ENCODE measurements at regions not wholly inside any gene's neighbourhood (a gene's known extent, or its start where the extent isn't known, plus 50 kb on each side); places are given as distances from the start of the nearest gene placed in this dataset.
"Not testable (repeated sequence)": the region's sequence is repeated elsewhere in the genome, so short reads cannot be mapped to it uniquely, and the experiment has no call there.

DNA sequence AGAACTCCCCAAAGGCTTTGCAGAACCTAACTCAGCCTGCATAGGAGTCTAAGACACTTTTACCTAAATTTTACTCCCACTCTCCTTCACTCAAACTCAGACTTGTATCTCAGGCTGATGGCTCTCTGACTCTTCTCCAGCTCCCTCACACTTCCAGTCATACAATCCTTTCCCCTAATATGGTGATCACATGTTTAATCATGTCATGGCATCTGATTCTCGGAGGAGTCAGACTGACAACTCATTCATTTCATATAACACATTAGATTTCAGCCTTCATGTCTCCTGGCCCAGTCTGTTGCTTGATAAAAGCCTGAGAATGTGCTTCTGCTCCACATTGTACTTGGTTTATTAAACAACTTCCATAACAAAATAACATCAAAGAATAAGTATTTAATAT, 1503.9 kb upstream of the TENM4 start:
- ChIA-PET POLR2A (no interaction called here), CTCF (no interaction called here)

DNA sequence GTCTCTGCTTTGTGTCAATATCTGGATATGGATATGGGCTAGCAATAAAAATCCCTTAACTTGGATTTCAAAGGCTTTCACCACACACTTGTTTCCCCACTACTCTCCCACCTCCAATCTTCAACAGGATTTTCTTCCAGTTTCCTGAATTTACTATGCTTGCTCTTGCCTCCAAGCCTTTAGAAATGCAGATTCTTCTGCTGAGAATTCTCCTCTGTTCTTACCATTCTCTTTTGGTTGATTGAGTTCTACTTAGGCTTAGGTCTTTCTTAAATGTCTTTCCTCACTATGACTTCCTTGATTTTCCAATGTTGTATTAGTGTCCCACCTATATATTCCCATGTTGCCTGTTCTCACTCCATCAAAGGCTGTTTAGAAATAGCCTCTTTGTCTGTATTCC, 1502.4 kb upstream of the TENM4 start:
- CTCF ChIA-PET: no interaction called here
- POLR2A ChIA-PET: no interaction called here

- ChIA-PET POLR2A (no interaction called here), CTCF (no interaction called here)
Observed at GRCh38 chr11:80937842-80938241, 1497.0 kb upstream of the TENM4 start.

GRCh38 chr11:80930038-80930437, 1489.2 kb upstream of the TENM4 start:
- CTCF ChIA-PET: no interaction called here

GRCh38 chr11:80929031-80929805, 1488.4 kb upstream of the TENM4 start:
- POLR2A ChIA-PET: no interaction called here

More at GRCh38 chr11:80930038-80930437, 1489.2 kb upstream of the TENM4 start:
- POLR2A ChIA-PET: no interaction called here

DNA sequence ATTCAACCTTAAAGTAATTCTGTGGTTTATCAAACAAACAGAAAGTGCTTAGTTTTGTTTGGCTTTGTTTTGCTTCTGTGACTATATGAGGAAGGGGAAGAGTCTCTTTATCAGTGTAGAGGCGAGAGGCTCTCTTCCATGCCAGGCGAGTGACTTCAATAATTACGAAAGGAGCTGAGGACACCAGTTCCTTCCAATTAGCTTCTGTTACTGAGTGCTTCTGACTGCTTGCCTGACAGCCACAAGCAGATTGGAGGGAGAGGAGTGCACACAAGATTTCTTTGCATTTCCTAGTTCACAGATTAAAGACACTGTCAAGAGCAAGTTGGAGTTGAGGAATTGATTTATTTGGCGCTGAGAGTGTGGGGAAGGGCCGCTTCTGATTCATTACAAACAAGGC, 1484.5 kb upstream of the TENM4 start:
- CTCF ChIA-PET: no interaction called here
- POLR2A ChIA-PET: no interaction called here

More at GRCh38 chr11:80929031-80929805, 1488.4 kb upstream of the TENM4 start:
- CTCF ChIA-PET: no interaction called here

DNA sequence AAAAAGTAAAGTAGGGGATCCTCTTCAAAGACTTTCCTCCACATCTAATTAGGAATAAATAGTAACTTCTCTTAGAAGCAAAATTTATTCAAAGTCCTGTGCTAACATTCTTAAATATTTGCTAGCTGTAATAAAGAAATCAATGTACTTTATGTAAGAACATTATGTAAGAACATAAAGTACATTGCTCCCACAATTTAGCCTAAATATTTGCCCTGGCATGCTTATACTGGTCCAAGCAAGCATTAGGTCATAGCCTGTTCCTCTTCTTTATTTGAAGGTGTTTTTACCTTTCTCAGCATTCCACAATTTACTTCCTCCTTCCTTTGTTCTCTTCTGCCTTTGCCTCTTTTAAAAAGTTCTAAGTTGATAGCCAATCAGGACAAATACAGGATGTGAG, 1480.5 kb upstream of the TENM4 start:
- POLR2A ChIA-PET, CTCF ChIA-PET: not testable (repeated sequence)

DNA sequence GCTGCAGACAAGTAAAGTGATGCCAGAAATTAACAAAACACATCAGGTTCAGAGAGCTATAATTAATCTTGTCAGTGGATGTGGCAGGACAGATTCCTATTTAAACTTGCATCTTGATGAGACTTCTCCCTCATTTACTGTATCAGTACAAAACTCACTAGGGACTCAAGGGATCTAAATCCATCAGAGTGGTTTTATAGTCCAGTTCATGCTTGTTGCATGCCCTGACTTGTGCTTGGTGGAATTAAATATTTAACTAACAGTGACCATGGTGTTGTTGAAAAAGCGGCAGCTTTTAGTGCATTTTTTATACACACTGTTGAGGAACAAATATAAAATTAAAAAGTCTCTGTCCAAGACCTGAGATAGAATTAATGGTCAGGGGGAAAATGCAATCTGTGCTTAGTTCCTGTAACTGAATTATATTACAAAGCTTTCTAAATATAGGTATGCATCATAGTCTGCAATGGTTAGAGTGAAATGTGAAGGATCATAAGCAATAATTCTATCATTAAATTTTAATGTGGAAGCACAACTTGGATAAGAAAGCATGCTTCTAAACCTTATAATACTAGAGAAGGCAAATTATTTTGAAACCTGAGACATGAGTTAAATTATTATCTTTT, 1475.5 kb upstream of the TENM4 start:
- ChIA-PET CTCF (no interaction called here), POLR2A (no interaction called here)

GRCh38 chr11:80914311-80914710, 1473.5 kb upstream of the TENM4 start:
- CTCF ChIA-PET: no interaction called here
- POLR2A ChIA-PET: no interaction called here

DNA sequence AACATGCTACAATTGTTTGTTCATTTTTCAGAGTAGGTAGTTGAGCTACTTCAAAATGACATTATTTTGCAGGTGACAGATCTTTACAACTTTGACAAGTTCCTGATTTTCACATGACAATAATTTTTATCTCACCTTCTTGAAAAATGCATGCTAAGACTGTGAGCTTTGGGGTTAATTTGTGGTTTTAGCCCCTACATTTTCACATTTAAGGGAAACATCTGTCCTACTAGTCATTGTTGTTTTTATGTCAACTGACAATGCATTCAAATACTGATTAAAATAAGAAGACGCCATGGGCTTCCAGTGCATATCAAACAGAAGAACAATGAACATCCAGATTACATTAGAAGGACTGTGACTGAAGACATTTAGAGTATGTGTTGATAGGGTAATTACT, 1470.8 kb upstream of the TENM4 start:
- ChIA-PET POLR2A (no interaction called here), CTCF (no interaction called here)

DNA sequence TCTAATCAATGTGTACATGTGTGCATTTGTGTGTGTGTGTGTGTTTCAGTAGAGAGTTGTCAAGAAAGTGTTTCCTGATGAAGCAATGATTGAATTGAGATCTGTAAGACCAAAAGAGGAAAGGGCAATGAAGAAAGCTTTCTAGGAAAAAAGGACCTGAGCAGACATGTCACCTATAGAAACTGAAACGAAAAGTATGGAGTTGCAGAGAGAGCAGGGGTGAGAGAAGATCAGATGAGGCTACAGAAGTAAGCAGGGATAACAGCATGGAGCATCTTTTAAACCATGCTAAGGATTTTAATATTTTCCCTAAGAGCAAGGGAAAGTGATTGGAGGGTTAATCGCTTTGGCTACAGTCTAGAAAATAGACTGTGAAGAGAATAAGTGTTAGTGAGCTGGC, 1459.4 kb upstream of the TENM4 start:
- POLR2A ChIA-PET: no interaction called here
- CTCF ChIA-PET: no interaction called here

DNA sequence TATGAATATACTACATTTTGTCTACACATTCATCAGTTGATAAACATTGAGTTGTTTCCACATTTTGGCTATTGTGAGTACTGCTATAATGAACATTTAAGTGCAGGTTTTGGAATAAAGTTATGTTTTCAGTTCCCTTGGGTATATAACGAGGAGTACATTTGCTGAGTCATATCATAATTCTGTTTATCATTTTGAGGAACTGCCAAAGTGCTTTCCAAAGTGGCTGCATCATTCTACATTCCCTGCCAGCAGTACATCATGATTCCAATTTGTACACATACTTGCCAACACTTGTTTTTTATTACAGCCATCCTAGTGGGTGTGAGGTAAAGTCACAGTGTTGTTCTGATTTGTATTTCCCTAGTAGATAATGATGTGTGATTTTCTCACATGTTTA, 1458.6 kb upstream of the TENM4 start:
- ChIA-PET POLR2A (no interaction called here), CTCF (no interaction called here)

DNA sequence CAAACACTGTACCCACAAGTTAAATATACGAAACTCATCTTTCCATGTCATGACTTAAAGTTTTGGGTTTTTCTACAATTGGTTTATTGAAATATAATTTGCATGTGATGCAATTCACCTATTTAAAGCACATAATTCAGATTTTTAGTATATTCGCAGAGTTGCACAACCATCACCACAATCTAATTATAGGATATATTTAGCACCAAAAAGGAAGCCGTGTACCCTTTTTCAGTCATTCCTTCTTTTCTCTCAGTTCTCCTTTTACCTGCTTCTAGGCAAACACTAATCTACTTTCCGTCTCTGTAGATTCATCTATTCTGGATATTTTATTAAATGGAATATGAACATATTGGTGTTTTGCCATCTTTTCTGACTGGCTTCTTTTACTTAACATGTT, 1458.1 kb upstream of the TENM4 start:
- ChIA-PET POLR2A (no interaction called here), CTCF (no interaction called here)

GRCh38 chr11:80886684-80887083, 1445.9 kb upstream of the TENM4 start:
- ChIA-PET POLR2A (no interaction called here), CTCF (no interaction called here)

GRCh38 chr11:80873310-80873999, 1432.6 kb upstream of the TENM4 start:
- ChIA-PET POLR2A (no interaction called here), CTCF (no interaction called here)

- ChIA-PET POLR2A (no interaction called here), CTCF (no interaction called here)
Observed at GRCh38 chr11:80872116-80872728, 1431.4 kb upstream of the TENM4 start.

DNA sequence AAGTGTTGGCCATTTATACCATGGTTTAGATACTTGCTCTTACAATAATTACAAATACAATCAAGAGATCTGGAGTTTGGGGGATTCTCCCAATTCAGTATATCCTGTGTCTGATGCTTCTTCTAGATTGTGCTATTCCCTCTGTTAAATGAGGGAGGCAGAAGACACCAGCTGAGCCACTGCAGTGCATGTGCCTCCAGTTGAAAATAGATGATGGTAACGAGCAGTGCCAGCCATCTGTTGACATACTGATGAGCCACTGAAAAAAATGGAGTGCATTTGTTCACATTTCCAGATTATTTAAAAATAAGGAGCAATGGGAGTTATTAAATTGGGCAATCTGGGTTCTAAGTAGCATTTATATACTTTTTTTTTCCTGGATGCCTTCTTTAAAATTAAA, 1428.0 kb upstream of the TENM4 start:
- POLR2A ChIA-PET: no interaction called here
- CTCF ChIA-PET: no interaction called here

DNA sequence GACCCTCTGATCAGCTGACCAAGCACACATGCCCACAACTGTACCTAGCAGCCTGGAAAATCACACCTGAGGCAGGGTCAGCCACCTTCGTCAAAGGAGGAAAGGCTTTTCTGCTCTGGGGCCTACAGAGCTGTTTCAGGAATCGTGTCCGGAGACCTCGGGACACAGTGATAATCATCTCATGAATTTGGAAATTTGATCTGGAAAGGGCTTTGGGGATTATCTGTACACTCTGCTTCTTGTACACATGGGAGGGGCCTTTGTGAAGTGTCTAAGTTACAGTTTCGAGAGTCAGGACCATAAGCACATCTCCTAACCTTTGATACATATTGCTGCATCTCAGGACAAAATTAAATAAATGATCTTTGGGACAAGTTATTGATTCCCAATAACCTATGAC, 1421.2 kb upstream of the TENM4 start:
- CTCF ChIA-PET: no interaction called here
- POLR2A ChIA-PET: no interaction called here

- ChIA-PET POLR2A (no interaction called here), CTCF (no interaction called here)
Observed at GRCh38 chr11:80861193-80861592, 1420.4 kb upstream of the TENM4 start.

- POLR2A ChIA-PET: no interaction called here
- CTCF ChIA-PET: no interaction called here
Observed at GRCh38 chr11:80860632-80861031, 1419.8 kb upstream of the TENM4 start.

DNA sequence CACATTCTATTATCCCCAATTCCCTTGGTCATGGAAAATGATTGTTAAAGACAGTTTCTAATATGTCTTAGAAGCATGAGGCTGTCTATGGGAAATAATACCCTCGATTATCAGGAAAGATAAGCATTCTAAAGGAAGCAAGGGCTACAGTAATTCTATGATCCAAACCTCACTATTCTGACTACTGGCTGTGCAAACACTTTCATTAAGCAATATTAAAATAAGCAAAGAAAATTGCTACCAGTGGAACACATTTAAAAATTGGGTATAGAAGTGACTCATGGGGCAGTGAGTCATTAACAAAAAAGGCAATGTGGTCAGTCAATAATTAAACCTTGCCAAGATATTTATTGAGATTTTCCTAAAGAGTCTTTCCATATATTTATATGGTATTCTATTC, 1415.2 kb upstream of the TENM4 start:
- ChIA-PET POLR2A (no interaction called here), CTCF (no interaction called here)
